Progenitor cell of endocrine pancreas (in vitro differentiated cells): ENCODE measurements at regions not wholly inside any gene's neighbourhood (a gene's known extent, or its start where the extent isn't known, plus 50 kb on each side); places are given as distances from the start of the nearest gene placed in this dataset.

Experiments used
- DNase-seq: peaks from one replicate; pipeline ENCODE4 v3.0.0; 2021; ENCODE audit warnings: low spot score; ENCODE audit not compliant: unreplicated experiment
- H3K27ac Mint-ChIP-seq: 2 replicates; pipeline ENCODE4 v1.8.0; 2021; ENCODE audit warnings: mild to moderate bottlenecking, moderate library complexity, mixed read lengths
- H3K27me3 Mint-ChIP-seq: 2 replicates; pipeline ENCODE4 v1.8.0; 2021; ENCODE audit warnings: mixed read lengths
- H3K36me3 Mint-ChIP-seq: 2 replicates; pipeline ENCODE4 v1.8.0; 2022; ENCODE audit warnings: mixed read lengths; ENCODE audit not compliant: insufficient read depth
- H3K4me1 Mint-ChIP-seq: 2 replicates; pipeline ENCODE4 v1.8.0; 2021; ENCODE audit warnings: low read depth, mixed read lengths
- H3K4me3 Mint-ChIP-seq: 2 replicates; pipeline ENCODE4 v1.8.0; 2021; ENCODE audit warnings: low read depth, mild to moderate bottlenecking, moderate library complexity, mixed read lengths
- H3K9me3 Mint-ChIP-seq: 2 replicates; pipeline ENCODE4 v1.8.0; 2021; ENCODE audit warnings: low read depth, mixed read lengths
- CTCF ChIP-seq: fragments of 200-600 bp; sonication (generic); IDR thresholded peaks from one replicate; pipeline ENCODE4 v1.5.0; 2021; ENCODE audit warnings: antibody characterized with exemption, mild to moderate bottlenecking; ENCODE audit not compliant: unreplicated experiment

- H3K4me3 Mint-ChIP-seq = no peak overlapping the region
- no peak overlapping the region for H3K27ac Mint-ChIP-seq
- H3K36me3 Mint-ChIP-seq = no peaks in the 10 kb centered on the region
- no peaks in the 10 kb centered on the region for H3K9me3 Mint-ChIP-seq
- TF ChIP-seq CTCF = no peak
- H3K27me3 Mint-ChIP-seq = peaks cover 4% of the 10 kb centered on the region
- H3K4me1 Mint-ChIP-seq = peaks cover 14% of the 10 kb centered on the region
- DNase-seq = no peak
Observed at GRCh38 chr3:170766253-170766652, 103.7 kb downstream of the RPL22L1 start.

GRCh38 chr3:170765419-170766078 lies 104.4 kb downstream of the RPL22L1 start:
- Mint-ChIP-seq H3K27ac (no peak overlapping the region), H3K9me3 (no peaks in the 10 kb centered on the region), H3K4me3 (no peak overlapping the region), H3K27me3 (no peaks in the 10 kb centered on the region), H3K36me3 (no peaks in the 10 kb centered on the region), H3K4me1 (peaks cover 15% of the 10 kb centered on the region)
- no peak for DNase-seq
- no peak for TF ChIP-seq CTCF

- Mint-ChIP-seq H3K27ac (no peak overlapping the region), H3K27me3 (no peaks in the 10 kb centered on the region), H3K36me3 (no peaks in the 10 kb centered on the region), H3K4me1 (peaks cover 23% of the 10 kb centered on the region), H3K4me3 (no peak overlapping the region), H3K9me3 (no peaks in the 10 kb centered on the region)
- no peak for DNase-seq
- no peak for TF ChIP-seq CTCF
Observed at GRCh38 chr3:170764017-170764416, 106.0 kb downstream of the RPL22L1 start.

- no peak for TF ChIP-seq CTCF
- no peak overlapping the region for H3K4me3 Mint-ChIP-seq
- no peak overlapping the region for H3K27ac Mint-ChIP-seq
- H3K27me3 Mint-ChIP-seq = no peaks in the 10 kb centered on the region
- DNase-seq = no peak
- no peaks in the 10 kb centered on the region for H3K9me3 Mint-ChIP-seq
- no peaks in the 10 kb centered on the region for H3K36me3 Mint-ChIP-seq
- peaks cover 23% of the 10 kb centered on the region for H3K4me1 Mint-ChIP-seq
Observed at GRCh38 chr3:170762064-170762463, 107.9 kb downstream of the RPL22L1 start.

- Mint-ChIP-seq H3K27ac (no peak overlapping the region), H3K4me3 (no peak overlapping the region), H3K36me3 (no peaks in the 10 kb centered on the region), H3K4me1 (peaks cover 16% of the 10 kb centered on the region), H3K9me3 (no peaks in the 10 kb centered on the region), H3K27me3 (no peaks in the 10 kb centered on the region)
- no peak for DNase-seq
- no peak for TF ChIP-seq CTCF
Observed at GRCh38 chr3:170761103-170761502, 108.9 kb downstream of the RPL22L1 start.
